ENCODE measurements at regions not wholly inside any gene's neighbourhood (a gene's known extent, or its start where the extent isn't known, plus 50 kb on each side); places are given as distances from the start of the nearest gene placed in this dataset.

DNA sequence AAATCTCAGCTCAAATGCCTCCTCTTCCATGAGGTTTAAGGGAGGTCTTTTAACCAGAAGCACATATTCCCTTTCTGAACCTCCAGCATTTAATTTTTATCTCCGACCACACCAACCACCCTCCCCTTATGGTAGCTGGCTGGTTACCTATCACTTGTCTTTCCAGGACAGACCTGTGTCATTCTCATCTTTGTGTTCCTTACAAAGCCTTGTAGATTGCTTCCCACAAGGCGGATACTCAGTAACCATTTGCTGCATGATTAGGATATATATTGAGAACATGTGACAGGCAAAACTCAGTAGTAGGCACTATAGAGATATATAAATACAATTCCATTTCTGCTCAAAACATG, 119.5 kb downstream of the RPL22L1 start:
- Histone ChIP-seq H3K9me3 (ENCODE audit: insufficient read depth, low read depth, low read length) (no peaks in the 10 kb centered on the region), H2AFZ (ENCODE audit: low read length) (no peak overlapping the region), H3K27me3 (ENCODE audit: insufficient read depth, low read length, poor library complexity, severe bottlenecking) (no peaks in the 10 kb centered on the region), H3K4me1 (ENCODE audit: insufficient read depth, low read length, poor library complexity, severe bottlenecking) (no peaks in the 10 kb centered on the region), H3F3A (ENCODE audit: low read depth) (no peaks in the 10 kb centered on the region), H3K36me3 (ENCODE audit: insufficient read depth, low read length) (no peaks in the 10 kb centered on the region), H3K4me2 (ENCODE audit: low read depth, low read length, poor library complexity, severe bottlenecking) (no peak overlapping the region), H3K4me3 (ENCODE audit: low read length, poor library complexity, severe bottlenecking) (no peak overlapping the region), H3K9ac (ENCODE audit: low read depth, low read length, poor library complexity, severe bottlenecking) (no peak overlapping the region), H3K9me2 (replicated peaks; ENCODE audit: low read depth, low read length) (0 out of 2 replicates have a peak, but pooled peaks cover 3% of the 10 kb centered on the region), H4K20me1 (ENCODE audit: insufficient read depth, low read length, poor library complexity, severe bottlenecking) (no peaks in the 10 kb centered on the region), H3K79me2 (ENCODE audit: insufficient read depth, low read length) (no peaks in the 10 kb centered on the region)
- no peak for TF ChIP-seq EZH2phosphoT487 (IDR thresholded peaks at IDR 0.05; ENCODE audit: borderline replicate concordance)
- TF ChIP-seq, protein P1, sequence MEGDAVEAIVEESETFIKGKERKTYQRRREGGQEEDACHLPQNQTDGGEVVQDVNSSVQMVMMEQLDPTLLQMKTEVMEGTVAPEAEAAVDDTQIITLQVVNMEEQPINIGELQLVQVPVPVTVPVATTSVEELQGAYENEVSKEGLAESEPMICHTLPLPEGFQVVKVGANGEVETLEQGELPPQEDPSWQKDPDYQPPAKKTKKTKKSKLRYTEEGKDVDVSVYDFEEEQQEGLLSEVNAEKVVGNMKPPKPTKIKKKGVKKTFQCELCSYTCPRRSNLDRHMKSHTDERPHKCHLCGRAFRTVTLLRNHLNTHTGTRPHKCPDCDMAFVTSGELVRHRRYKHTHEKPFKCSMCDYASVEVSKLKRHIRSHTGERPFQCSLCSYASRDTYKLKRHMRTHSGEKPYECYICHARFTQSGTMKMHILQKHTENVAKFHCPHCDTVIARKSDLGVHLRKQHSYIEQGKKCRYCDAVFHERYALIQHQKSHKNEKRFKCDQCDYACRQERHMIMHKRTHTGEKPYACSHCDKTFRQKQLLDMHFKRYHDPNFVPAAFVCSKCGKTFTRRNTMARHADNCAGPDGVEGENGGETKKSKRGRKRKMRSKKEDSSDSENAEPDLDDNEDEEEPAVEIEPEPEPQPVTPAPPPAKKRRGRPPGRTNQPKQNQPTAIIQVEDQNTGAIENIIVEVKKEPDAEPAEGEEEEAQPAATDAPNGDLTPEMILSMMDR (conservative IDR thresholded peaks at IDR 0.05; ENCODE audit: low read length), result no peak

DNA sequence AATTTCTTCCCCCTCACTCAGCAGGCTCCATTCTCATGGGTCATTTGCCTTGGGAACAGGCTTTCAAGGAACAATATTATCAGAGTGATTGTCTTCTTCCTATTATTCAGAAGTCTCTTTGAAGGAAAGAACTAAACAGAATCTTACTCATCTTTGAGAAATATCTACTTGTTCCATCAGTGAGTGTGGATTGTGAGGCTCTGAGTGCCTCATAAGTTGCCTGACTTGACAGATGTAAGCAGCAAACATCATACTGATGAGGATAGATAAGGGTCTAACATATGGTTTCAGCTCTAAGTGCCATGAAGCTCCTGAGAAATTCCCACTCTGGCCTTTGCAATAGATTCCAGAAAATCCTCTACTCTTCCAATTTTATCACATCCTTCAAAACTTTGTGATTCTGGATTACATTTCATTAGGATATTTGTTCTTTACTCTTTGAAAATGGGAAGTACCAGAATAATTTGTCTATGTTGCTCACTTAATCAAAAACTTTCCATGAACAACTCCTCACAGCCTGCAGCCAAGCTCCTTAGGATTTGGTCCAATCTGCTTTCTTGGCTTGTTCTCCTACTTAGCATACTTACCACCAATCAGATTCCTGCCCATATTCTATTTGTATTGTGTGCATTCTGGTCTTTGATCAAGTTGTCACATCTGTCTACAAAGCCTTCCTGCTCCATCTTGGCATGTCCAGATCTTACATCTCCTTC, 120.1 kb downstream of the RPL22L1 start:
- no peak for TF ChIP-seq EZH2phosphoT487 (IDR thresholded peaks at IDR 0.05; ENCODE audit: borderline replicate concordance)
- TF ChIP-seq, protein P1 (conservative IDR thresholded peaks at IDR 0.05; ENCODE audit: low read length), result no peak
- Histone ChIP-seq H2AFZ (ENCODE audit: low read length) (no peak overlapping the region), H3K9me2 (replicated peaks; ENCODE audit: low read depth, low read length) (0 out of 2 replicates have a peak, but pooled peaks cover 3% of the 10 kb centered on the region), H3K4me1 (ENCODE audit: insufficient read depth, low read length, poor library complexity, severe bottlenecking) (no peaks in the 10 kb centered on the region), H3K36me3 (ENCODE audit: insufficient read depth, low read length) (no peaks in the 10 kb centered on the region), H3K27me3 (ENCODE audit: insufficient read depth, low read length, poor library complexity, severe bottlenecking) (no peaks in the 10 kb centered on the region), H3K79me2 (ENCODE audit: insufficient read depth, low read length) (no peaks in the 10 kb centered on the region), H3F3A (ENCODE audit: low read depth) (no peaks in the 10 kb centered on the region), H3K9me3 (ENCODE audit: insufficient read depth, low read depth, low read length) (no peaks in the 10 kb centered on the region), H3K9ac (ENCODE audit: low read depth, low read length, poor library complexity, severe bottlenecking) (no peak overlapping the region), H3K4me2 (ENCODE audit: low read depth, low read length, poor library complexity, severe bottlenecking) (no peak overlapping the region), H3K4me3 (ENCODE audit: low read length, poor library complexity, severe bottlenecking) (no peak overlapping the region), H4K20me1 (ENCODE audit: insufficient read depth, low read length, poor library complexity, severe bottlenecking) (no peaks in the 10 kb centered on the region)

DNA sequence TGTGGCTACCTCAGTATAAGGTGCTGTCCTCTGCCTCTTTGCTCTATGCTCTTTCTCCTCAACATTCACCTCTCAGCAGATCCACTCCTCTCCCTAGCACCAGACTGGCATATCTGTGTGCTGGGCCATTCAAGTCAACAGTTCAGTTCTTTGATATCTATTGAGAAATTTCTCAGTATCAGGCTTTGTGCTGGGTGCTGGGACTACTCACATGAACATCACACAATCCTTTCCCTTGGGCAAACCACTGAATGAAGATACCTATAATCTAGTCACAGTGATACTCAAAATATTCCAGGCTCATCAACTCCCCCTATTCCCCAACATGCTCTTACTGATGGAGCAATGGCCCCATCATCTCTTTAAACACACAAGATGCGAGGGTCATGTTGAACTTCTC, 120.8 kb downstream of the RPL22L1 start:
- H3K9me3 ChIP-seq (ENCODE audit: insufficient read depth, low read depth, low read length), result no peaks in the 10 kb centered on the region
- no peaks in the 10 kb centered on the region for H4K20me1 ChIP-seq (ENCODE audit: insufficient read depth, low read length, poor library complexity, severe bottlenecking)
- no peak overlapping the region for H3K4me2 ChIP-seq (ENCODE audit: low read depth, low read length, poor library complexity, severe bottlenecking)
- no peak for TF ChIP-seq EZH2phosphoT487 (IDR thresholded peaks at IDR 0.05; ENCODE audit: borderline replicate concordance)
- TF ChIP-seq, protein P1 (conservative IDR thresholded peaks at IDR 0.05; ENCODE audit: low read length), result no peak
- no peak overlapping the region for H3K9ac ChIP-seq (ENCODE audit: low read depth, low read length, poor library complexity, severe bottlenecking)
- H3K79me2 ChIP-seq (ENCODE audit: insufficient read depth, low read length), result no peaks in the 10 kb centered on the region
- no peaks in the 10 kb centered on the region for H3K4me1 ChIP-seq (ENCODE audit: insufficient read depth, low read length, poor library complexity, severe bottlenecking)
- H3K36me3 ChIP-seq (ENCODE audit: insufficient read depth, low read length), result no peaks in the 10 kb centered on the region
- no peak overlapping the region for H2AFZ ChIP-seq (ENCODE audit: low read length)
- 0 out of 2 replicates have a peak, but pooled peaks cover 3% of the 10 kb centered on the region for H3K9me2 ChIP-seq (replicated peaks; ENCODE audit: low read depth, low read length)
- H3K4me3 ChIP-seq (ENCODE audit: low read length, poor library complexity, severe bottlenecking), result no peak overlapping the region
- no peaks in the 10 kb centered on the region for H3F3A ChIP-seq (ENCODE audit: low read depth)
- H3K27me3 ChIP-seq (ENCODE audit: insufficient read depth, low read length, poor library complexity, severe bottlenecking), result no peaks in the 10 kb centered on the region
